ENCODE measurements at regions not wholly inside any gene's neighbourhood (a gene's known extent, or its start where the extent isn't known, plus 50 kb on each side); places are given as distances from the start of the nearest gene placed in this dataset.

GRCh38 chr18:61256291-61256690 lies 76.9 kb upstream of the CDH20 start:
- TF ChIP-seq CTCF (IDR thresholded peaks at IDR 0.05; ENCODE audit: low read depth, low read length) = no peak
- TF ChIP-seq POLR2A (IDR thresholded peaks at IDR 0.05; ENCODE audit: extremely low read depth, insufficient read length) = no peak
- no peak for TF ChIP-seq MYC (IDR thresholded peaks at IDR 0.05; ENCODE audit: low read depth, low read length)

Measured in NB4 (cell line).